Sigmoid colon (tissue), 6 donors: ENCODE measurements at regions not wholly inside any gene's neighbourhood (a gene's known extent, or its start where the extent isn't known, plus 50 kb on each side); places are given as distances from the start of the nearest gene placed in this dataset.
A peak's percentile ranks its signal among the peaks of the same experiment; 100 is the strongest.

Experiments
- DNase-seq: peaks from one replicate; pipeline ENCODE4 v3.0.0-alpha.2; 2019
- H3K27ac ChIP-seq, 4 donors: fragments of 200-600 bp; sonication (generic); one replicate each; pipeline ENCODE4 v1.5.1; 2016 to 2019; ENCODE audit warnings: mild to moderate bottlenecking in 1 of 4
- H3K27me3 ChIP-seq, 3 donors: fragments of 200-600 bp; sonication (generic); one replicate each; pipeline ENCODE4 v1.5.1; 2019; ENCODE audit warnings: mild to moderate bottlenecking in 1 of 3
- H3K36me3 ChIP-seq, 4 donors: fragments of 200-600 bp; sonication (generic); one replicate each; pipeline ENCODE4 v1.5.1; 2016 to 2019
- H3K4me1 ChIP-seq, 4 donors: fragments of 200-600 bp; sonication (generic); one replicate each; pipeline ENCODE4 v1.5.1; 2017 to 2019
- H3K4me3 ChIP-seq, 4 donors: fragments of 200-600 bp; sonication (generic); one replicate each; pipeline ENCODE4 v1.5.1; 2017 to 2019; ENCODE audit warnings: mild to moderate bottlenecking in 2 of 4, moderate library complexity in 1 of 4
- H3K9me3 ChIP-seq, 4 donors: fragments of 200-600 bp in 3 of 4; sonication (generic) in 3 of 4; one replicate each; pipeline versions ENCODE4 v1.5.1 to v1.6.1; 2013 to 2019
- EP300 ChIP-seq, 4 donors: sonication (generic); formaldehyde crosslinking; IDR thresholded peaks; one replicate each; pipeline ENCODE4 v1.6.1; 2017; ENCODE audit warnings: antibody characterized with exemption in 4 of 4
- POLR2A ChIP-seq, 2 donors: fragments of 450-650 bp; IDR thresholded peaks; one replicate each; pipeline ENCODE4 v1.6.1; 2016; ENCODE audit warnings: antibody characterized with exemption in 2 of 2, mild to moderate bottlenecking in 2 of 2, moderate library complexity in 2 of 2
- POLR2AphosphoS5 ChIP-seq, 4 donors: sonication (generic); formaldehyde crosslinking; IDR thresholded peaks; one replicate each; pipeline ENCODE4 v1.6.1; 2017; ENCODE audit warnings: antibody characterized with exemption in 4 of 4
- WGBS, 2 donors: extraction: QIAGEN DNeasy Blood & Tissue Kit; methylation state at CpG; one replicate each; pipeline ENCODE4 v1.1.7; 2013; 5-methylcytosine and 5-hydroxymethylcytosine counted together
- intact Hi-C: fragments of 100-400 bp; cut with DNase I; formaldehyde crosslinking; loops from one replicate; pipeline ENCODE4 v1.15.1; 2023
- TF ChIP-seq, protein P1 (sequence below), 4 experiments: fragments of 450-650 bp in 3 of 4; fragments of 200-600 bp in 1 of 4; IDR thresholded peaks; one replicate each; pipeline ENCODE4 v1.5.1; 2016 to 2019; ENCODE audit warnings: antibody characterized with exemption in 4 of 4, mild to moderate bottlenecking in 3 of 4, moderate library complexity in 2 of 4
- donor health status: healthy with polysubstance abuse.
- donor health status: healthy.

GRCh38 chr2:44097322-44097907 is 71.3 kb upstream of the PPM1B start:
- TF ChIP-seq EP300 (IDR thresholded peaks at IDR 0.05), result no peak
- no peak for TF ChIP-seq POLR2A (IDR thresholded peaks at IDR 0.05)
- TF ChIP-seq, protein P1, sequence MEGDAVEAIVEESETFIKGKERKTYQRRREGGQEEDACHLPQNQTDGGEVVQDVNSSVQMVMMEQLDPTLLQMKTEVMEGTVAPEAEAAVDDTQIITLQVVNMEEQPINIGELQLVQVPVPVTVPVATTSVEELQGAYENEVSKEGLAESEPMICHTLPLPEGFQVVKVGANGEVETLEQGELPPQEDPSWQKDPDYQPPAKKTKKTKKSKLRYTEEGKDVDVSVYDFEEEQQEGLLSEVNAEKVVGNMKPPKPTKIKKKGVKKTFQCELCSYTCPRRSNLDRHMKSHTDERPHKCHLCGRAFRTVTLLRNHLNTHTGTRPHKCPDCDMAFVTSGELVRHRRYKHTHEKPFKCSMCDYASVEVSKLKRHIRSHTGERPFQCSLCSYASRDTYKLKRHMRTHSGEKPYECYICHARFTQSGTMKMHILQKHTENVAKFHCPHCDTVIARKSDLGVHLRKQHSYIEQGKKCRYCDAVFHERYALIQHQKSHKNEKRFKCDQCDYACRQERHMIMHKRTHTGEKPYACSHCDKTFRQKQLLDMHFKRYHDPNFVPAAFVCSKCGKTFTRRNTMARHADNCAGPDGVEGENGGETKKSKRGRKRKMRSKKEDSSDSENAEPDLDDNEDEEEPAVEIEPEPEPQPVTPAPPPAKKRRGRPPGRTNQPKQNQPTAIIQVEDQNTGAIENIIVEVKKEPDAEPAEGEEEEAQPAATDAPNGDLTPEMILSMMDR (IDR thresholded peaks at IDR 0.05), result no peak
- no peak for TF ChIP-seq POLR2AphosphoS5 (IDR thresholded peaks at IDR 0.05)

DNA sequence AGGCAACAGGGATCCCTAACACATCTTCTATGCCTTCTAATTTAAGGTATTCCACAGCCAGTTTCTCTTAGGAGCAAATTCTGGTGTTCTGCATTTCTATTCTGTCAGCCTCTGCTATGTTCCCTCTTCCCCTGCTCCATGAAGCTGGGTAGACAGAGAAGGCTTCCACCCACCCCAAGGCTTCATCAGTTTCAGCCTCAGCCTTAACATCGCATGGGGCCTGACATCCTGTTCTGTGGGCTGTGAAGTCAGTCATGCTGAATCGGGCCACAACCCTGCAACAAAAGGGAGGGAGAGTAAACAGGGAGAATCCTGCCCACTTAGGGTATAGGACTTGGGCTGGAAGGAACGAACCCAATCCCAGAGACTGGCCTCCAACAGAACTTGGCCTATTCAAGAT is 70.6 kb upstream of the PPM1B start:
- no peaks in the 10 kb centered on the region for H3K4me1 ChIP-seq
- no peaks in the 10 kb centered on the region for H3K27me3 ChIP-seq
- H3K9me3 ChIP-seq, result no peaks in the 10 kb centered on the region
- WGBS, 2 donors, result 55 to 78% methylated on average over 3 of the region's 3 CpGs
- no peak for DNase-seq
- intact Hi-C loops, result no loop called here
- H3K27ac ChIP-seq, result no peak overlapping the region
- H3K36me3 ChIP-seq, result no peaks in the 10 kb centered on the region
- TF ChIP-seq EP300 (IDR thresholded peaks at IDR 0.05), result no peak
- TF ChIP-seq, protein P1 (IDR thresholded peaks at IDR 0.05), result no peak
- no peak for TF ChIP-seq POLR2A (IDR thresholded peaks at IDR 0.05)
- TF ChIP-seq POLR2AphosphoS5 (IDR thresholded peaks at IDR 0.05), result no peak
- H3K4me3 ChIP-seq, result no peak overlapping the region

More at GRCh38 chr2:44097322-44097907, 71.3 kb upstream of the PPM1B start:
- intact Hi-C loops, result no loop called here
- no peak overlapping the region for H3K4me3 ChIP-seq
- no peak for DNase-seq
- H3K27ac ChIP-seq, result no peak overlapping the region
- H3K9me3 ChIP-seq, result no peaks in the 10 kb centered on the region
- no peaks in the 10 kb centered on the region for H3K4me1 ChIP-seq
- 55 to 81% methylated on average over 6 of the region's 6 CpGs for WGBS, 2 donors
- no peaks in the 10 kb centered on the region for H3K36me3 ChIP-seq
- no peaks in the 10 kb centered on the region for H3K27me3 ChIP-seq

DNA sequence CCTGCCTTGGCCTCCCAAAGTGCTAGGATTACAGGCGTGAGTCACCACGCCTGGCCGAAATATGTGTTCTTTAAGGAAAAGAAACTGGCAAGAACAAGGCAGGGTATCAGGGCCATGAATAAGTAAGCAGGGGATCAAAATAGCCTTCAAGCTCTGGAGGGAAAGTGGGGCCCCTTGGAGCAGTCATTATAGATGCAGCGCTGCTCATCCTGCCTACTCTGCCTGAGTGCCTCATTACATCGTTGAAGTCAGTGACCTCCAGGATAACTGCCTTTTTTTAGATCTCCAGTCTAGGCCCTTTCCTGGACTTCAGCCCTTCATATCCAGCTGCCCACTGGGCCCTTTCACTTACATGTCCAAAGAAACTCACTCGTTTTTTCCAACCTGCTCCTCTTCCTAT is 69.8 kb upstream of the PPM1B start:
- Histone ChIP-seq H3K4me1 (no peaks in the 10 kb centered on the region), H3K27ac (no peak overlapping the region), H3K9me3 (no peaks in the 10 kb centered on the region), H3K4me3 (no peak overlapping the region), H3K36me3 (no peaks in the 10 kb centered on the region), H3K27me3 (no peaks in the 10 kb centered on the region)
- WGBS, 2 donors, result 91 to 93% methylated on average over 6 of the region's 6 CpGs
- DNase-seq, result no peak
- TF ChIP-seq POLR2AphosphoS5 (IDR thresholded peaks at IDR 0.05) (no peak), POLR2A (IDR thresholded peaks at IDR 0.05) (no peak), EP300 (IDR thresholded peaks at IDR 0.05) (no peak)
- TF ChIP-seq, protein P1 (IDR thresholded peaks at IDR 0.05), result no peak
- intact Hi-C loops, result no loop called here

DNA sequence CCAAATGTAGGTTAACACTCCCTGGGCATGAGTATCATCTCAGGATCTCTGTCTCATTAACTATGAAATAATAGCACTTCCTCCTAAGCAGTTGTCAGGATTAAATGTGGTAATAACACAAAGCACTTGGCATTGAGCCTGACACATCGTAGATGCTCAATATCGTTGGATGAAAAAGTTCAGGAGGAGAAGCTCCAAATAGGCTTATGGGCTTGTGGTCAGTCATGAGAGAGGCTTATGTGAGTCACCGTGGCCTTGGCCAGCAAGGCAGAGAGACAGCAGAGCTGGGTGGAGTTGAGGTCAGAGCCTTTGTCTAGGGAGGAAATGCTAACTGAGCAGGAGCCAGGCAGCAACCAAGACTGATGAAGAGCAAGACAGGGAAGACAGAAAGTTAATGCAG is 68.3 kb upstream of the PPM1B start:
- intact Hi-C loops, result no loop called here
- H3K9me3 ChIP-seq, result no peaks in the 10 kb centered on the region
- no peaks in the 10 kb centered on the region for H3K4me1 ChIP-seq
- no peak overlapping the region for H3K27ac ChIP-seq
- DNase-seq, result peak; percentile 77
- H3K4me3 ChIP-seq, result no peak overlapping the region
- H3K27me3 ChIP-seq, result no peaks in the 10 kb centered on the region
- WGBS, 2 donors, result 39 to 61% methylated on average over 3 of the region's 3 CpGs
- TF ChIP-seq EP300 (IDR thresholded peaks at IDR 0.05), result no peak
- peak in 1 of 4 donors; percentile 27 for TF ChIP-seq POLR2AphosphoS5 (IDR thresholded peaks at IDR 0.05)
- H3K36me3 ChIP-seq, result no peaks in the 10 kb centered on the region

GRCh38 chr2:44101246-44101645 is 67.4 kb upstream of the PPM1B start:
- H3K27ac ChIP-seq, result no peak overlapping the region
- H3K4me3 ChIP-seq, result no peak overlapping the region
- TF ChIP-seq POLR2AphosphoS5 (IDR thresholded peaks at IDR 0.05) (no peak), POLR2A (IDR thresholded peaks at IDR 0.05) (no peak), EP300 (IDR thresholded peaks at IDR 0.05) (no peak)
- TF ChIP-seq, protein P1 (IDR thresholded peaks at IDR 0.05), result no peak
- WGBS, 2 donors, result 30 to 71% methylated on average over 1 of the region's 1 CpG
- no peak for DNase-seq
- H3K27me3 ChIP-seq, result no peaks in the 10 kb centered on the region
- no peaks in the 10 kb centered on the region for H3K36me3 ChIP-seq
- H3K4me1 ChIP-seq, result no peaks in the 10 kb centered on the region
- H3K9me3 ChIP-seq, result no peaks in the 10 kb centered on the region
- intact Hi-C loops, result no loop called here
